ENCODE measurements at regions not wholly inside any gene's neighbourhood (a gene's known extent, or its start where the extent isn't known, plus 50 kb on each side); places are given as distances from the start of the nearest gene placed in this dataset.

DNA sequence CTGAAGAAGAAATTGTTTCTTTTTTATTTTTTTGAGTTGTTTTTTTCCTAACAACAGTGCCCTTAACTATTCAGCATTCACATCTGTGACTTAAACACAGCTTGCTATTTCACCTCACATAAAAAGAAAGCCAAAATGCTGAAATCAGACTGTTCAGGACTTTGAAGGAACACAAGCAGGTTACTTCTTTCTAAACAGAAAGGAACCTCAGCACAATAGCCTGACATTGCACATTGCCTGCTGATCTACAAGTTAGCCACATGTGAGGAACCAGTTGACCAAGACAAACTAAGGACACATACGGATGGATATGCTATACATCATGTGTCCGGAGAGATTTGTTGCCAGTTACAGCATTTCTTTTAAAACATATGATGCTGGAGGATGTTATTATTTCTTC lies 331.1 kb downstream of the FSIP2 start:
- intact Hi-C loops (cut with DNase I) = no loop called here
- no peaks in the 10 kb centered on the region for H3K36me3 ChIP-seq
- H3K27ac ChIP-seq = no peak overlapping the region
- no peaks in the 10 kb centered on the region for H3K27me3 ChIP-seq
- DNase-seq (ENCODE audit: extremely low spot score in 2 of 2) = no peak
- H3K9me3 ChIP-seq = no peaks in the 10 kb centered on the region
- TF ChIP-seq POLR2A (IDR thresholded peaks at IDR 0.05) (no peak), POLR2AphosphoS5 (IDR thresholded peaks at IDR 0.05; ENCODE audit: insufficient read depth in 1 of 2, low read depth in 1 of 2) (no peak)
- TF ChIP-seq, protein P1, sequence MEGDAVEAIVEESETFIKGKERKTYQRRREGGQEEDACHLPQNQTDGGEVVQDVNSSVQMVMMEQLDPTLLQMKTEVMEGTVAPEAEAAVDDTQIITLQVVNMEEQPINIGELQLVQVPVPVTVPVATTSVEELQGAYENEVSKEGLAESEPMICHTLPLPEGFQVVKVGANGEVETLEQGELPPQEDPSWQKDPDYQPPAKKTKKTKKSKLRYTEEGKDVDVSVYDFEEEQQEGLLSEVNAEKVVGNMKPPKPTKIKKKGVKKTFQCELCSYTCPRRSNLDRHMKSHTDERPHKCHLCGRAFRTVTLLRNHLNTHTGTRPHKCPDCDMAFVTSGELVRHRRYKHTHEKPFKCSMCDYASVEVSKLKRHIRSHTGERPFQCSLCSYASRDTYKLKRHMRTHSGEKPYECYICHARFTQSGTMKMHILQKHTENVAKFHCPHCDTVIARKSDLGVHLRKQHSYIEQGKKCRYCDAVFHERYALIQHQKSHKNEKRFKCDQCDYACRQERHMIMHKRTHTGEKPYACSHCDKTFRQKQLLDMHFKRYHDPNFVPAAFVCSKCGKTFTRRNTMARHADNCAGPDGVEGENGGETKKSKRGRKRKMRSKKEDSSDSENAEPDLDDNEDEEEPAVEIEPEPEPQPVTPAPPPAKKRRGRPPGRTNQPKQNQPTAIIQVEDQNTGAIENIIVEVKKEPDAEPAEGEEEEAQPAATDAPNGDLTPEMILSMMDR (IDR thresholded peaks at IDR 0.05) = no peak
- H3K4me1 ChIP-seq = no peaks in the 10 kb centered on the region
- H3K4me3 ChIP-seq = no peak overlapping the region

DNA sequence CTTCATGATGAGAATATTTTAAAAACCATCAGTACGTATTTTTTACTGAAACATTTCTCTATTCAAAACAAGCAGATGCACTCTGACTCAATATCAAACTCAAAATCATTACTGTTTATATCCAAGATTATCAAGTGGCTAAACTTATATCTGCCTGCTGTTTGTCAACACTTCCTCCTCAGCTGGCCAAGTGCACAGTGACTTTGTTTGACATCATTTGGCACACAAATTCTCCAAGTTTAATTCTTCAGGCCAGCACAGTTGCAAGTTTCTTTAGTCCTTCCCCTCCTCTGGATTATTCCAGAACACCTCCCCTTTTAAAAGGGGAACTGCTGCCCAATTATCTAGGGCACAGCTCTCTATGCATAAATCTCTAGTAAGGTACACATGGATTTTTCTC lies 346.6 kb downstream of the FSIP2 start:
- H3K4me1 ChIP-seq = no peaks in the 10 kb centered on the region
- H3K27ac ChIP-seq = no peak overlapping the region
- no peaks in the 10 kb centered on the region for H3K9me3 ChIP-seq
- intact Hi-C loops (cut with DNase I) = no loop called here
- H3K4me3 ChIP-seq = no peak overlapping the region
- no peak for DNase-seq (ENCODE audit: extremely low spot score in 2 of 2)
- H3K27me3 ChIP-seq = no peaks in the 10 kb centered on the region
- TF ChIP-seq POLR2AphosphoS5 (IDR thresholded peaks at IDR 0.05; ENCODE audit: insufficient read depth in 1 of 2, low read depth in 1 of 2) = no peak
- no peak for TF ChIP-seq POLR2A (IDR thresholded peaks at IDR 0.05)
- TF ChIP-seq, protein P1 (IDR thresholded peaks at IDR 0.05) = no peak
- H3K36me3 ChIP-seq = no peaks in the 10 kb centered on the region

DNA sequence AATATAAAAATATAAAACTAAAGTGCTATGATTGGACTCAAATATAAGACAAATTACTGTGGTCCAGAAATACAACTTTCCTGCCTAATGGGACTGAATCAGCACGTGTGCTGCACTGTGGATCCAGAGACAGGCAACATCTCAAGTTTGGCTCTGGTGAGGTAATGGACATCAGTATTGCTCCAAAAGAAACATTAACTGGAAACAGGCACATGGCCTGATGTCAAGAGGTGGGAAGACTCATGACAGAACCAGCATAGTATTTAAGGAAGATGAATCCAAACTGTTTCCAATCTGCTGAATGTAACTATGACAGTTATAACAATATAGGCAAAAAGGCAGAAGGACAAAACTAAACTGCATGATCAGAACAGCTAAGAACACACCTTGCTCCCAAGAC lies 354.6 kb downstream of the FSIP2 start:
- no peak overlapping the region for H3K27ac ChIP-seq
- no peaks in the 10 kb centered on the region for H3K9me3 ChIP-seq
- H3K27me3 ChIP-seq = no peaks in the 10 kb centered on the region
- no peak for DNase-seq (ENCODE audit: extremely low spot score in 2 of 2)
- TF ChIP-seq POLR2A (IDR thresholded peaks at IDR 0.05) (no peak), POLR2AphosphoS5 (IDR thresholded peaks at IDR 0.05; ENCODE audit: insufficient read depth in 1 of 2, low read depth in 1 of 2) (no peak)
- no peaks in the 10 kb centered on the region for H3K36me3 ChIP-seq
- H3K4me3 ChIP-seq = no peak overlapping the region
- intact Hi-C loops (cut with DNase I) = no loop called here
- no peaks in the 10 kb centered on the region for H3K4me1 ChIP-seq

DNA sequence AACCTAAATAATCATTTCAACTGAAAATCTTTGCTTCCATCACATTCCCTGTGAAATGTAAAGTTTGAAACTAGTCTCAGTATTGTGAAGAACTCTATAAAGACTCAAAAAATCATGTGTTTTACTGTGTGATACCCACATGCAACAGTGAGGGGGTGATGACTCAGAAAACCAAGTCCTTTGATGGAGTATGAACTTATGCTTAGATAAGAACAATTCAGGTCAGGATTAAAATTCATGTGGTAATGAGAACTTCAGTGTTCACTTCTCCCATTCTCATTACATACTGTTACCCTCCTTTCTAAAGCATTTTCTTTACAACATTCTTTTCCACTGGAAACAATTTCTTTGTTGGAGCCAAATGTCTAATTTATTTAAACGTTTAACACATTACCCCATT lies 360.2 kb downstream of the FSIP2 start:
- intact Hi-C loops (cut with DNase I) = no loop called here
- TF ChIP-seq POLR2A (IDR thresholded peaks at IDR 0.05) (no peak), POLR2AphosphoS5 (IDR thresholded peaks at IDR 0.05; ENCODE audit: insufficient read depth in 1 of 2, low read depth in 1 of 2) (no peak)
- TF ChIP-seq, protein P1 (IDR thresholded peaks at IDR 0.05) = no peak
- no peaks in the 10 kb centered on the region for H3K9me3 ChIP-seq
- no peaks in the 10 kb centered on the region for H3K36me3 ChIP-seq
- no peak overlapping the region for H3K27ac ChIP-seq
- no peak overlapping the region for H3K4me3 ChIP-seq
- DNase-seq (ENCODE audit: extremely low spot score in 2 of 2) = no peak
- H3K4me1 ChIP-seq = no peaks in the 10 kb centered on the region
- no peaks in the 10 kb centered on the region for H3K27me3 ChIP-seq

DNA sequence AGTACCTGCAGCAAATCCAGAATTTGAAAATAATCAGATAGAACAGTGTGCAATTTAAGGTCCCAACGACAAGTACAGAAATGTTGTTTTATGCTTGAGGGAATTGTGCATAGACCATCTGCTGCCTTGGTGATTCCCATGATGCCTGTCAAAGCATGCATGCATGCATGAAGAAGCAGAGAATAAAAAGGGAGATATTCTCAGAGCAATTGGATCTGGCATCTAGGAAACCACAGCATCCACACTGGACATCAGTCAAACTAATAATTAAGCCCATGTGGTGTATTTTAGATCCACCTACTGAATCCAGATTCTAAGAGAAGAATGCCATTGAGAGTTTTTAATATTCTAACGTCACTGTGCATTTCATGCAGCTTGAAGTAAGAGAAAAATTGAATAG lies 361.2 kb downstream of the FSIP2 start:
- TF ChIP-seq, protein P1 (IDR thresholded peaks at IDR 0.05) = no peak
- no peak for TF ChIP-seq POLR2AphosphoS5 (IDR thresholded peaks at IDR 0.05; ENCODE audit: insufficient read depth in 1 of 2, low read depth in 1 of 2)
- TF ChIP-seq POLR2A (IDR thresholded peaks at IDR 0.05) = no peak
- intact Hi-C loops (cut with DNase I) = no loop called here
- no peaks in the 10 kb centered on the region for H3K27me3 ChIP-seq
- H3K9me3 ChIP-seq = no peaks in the 10 kb centered on the region
- no peak overlapping the region for H3K4me3 ChIP-seq
- H3K4me1 ChIP-seq = no peaks in the 10 kb centered on the region
- DNase-seq (ENCODE audit: extremely low spot score in 2 of 2) = no peak
- no peak overlapping the region for H3K27ac ChIP-seq
- H3K36me3 ChIP-seq = no peaks in the 10 kb centered on the region

DNA sequence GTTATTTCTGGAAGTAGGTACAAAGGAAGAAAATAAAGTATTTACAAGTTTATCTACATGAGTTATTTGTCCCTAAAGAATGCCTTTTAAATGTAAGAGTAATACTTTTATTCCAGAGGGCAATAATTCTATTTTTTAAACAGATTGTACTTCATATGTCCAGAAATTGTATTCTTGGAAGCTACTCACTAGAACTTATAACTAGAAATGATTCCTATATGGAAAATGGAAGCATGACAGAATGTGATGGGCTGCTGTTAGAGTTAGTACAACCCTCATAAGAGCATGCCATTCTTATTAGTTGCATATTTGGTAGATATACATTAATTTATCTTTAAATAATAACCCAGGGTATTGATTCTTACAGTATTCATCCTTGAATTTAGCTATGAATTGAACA lies 362.0 kb downstream of the FSIP2 start:
- no peaks in the 10 kb centered on the region for H3K36me3 ChIP-seq

More for the DNA sequence above, 362.0 kb downstream of the FSIP2 start:
- Histone ChIP-seq H3K27me3 (no peaks in the 10 kb centered on the region), H3K9me3 (no peaks in the 10 kb centered on the region), H3K27ac (no peak overlapping the region), H3K4me3 (no peak overlapping the region), H3K4me1 (no peaks in the 10 kb centered on the region)
- TF ChIP-seq, protein P1 (IDR thresholded peaks at IDR 0.05) = no peak
- no peak for TF ChIP-seq POLR2AphosphoS5 (IDR thresholded peaks at IDR 0.05; ENCODE audit: insufficient read depth in 1 of 2, low read depth in 1 of 2)
- intact Hi-C loops (cut with DNase I) = no loop called here
- DNase-seq (ENCODE audit: extremely low spot score in 2 of 2) = no peak

Measured in vagina (tissue), 2 donors.